Lower leg skin (tissue), 4 donors: ENCODE measurements at regions not wholly inside any gene's neighbourhood (a gene's known extent, or its start where the extent isn't known, plus 50 kb on each side); places are given as distances from the start of the nearest gene placed in this dataset.

Experiments
- DNase-seq, 2 donors: peaks; one replicate each; pipeline ENCODE4 v3.0.0-alpha.2; 2019; ENCODE audit warnings: low spot score in 2 of 2
- H3K4me3 ChIP-seq: fragments of 200-600 bp; sonication (generic); 2 replicates; pipeline ENCODE4 v1.5.1; 2017; ENCODE audit warnings: mild to moderate bottlenecking, low read depth; ENCODE audit not compliant: poor library complexity, severe bottlenecking
- CTCF ChIP-seq, 3 donors: fragments of 450-650 bp; IDR thresholded peaks; one replicate each; pipeline ENCODE4 v1.5.1; 2016; ENCODE audit warnings: antibody characterized with exemption in 3 of 3, mild to moderate bottlenecking in 3 of 3, moderate library complexity in 2 of 3
- POLR2A ChIP-seq, 2 donors: fragments of 450-650 bp; IDR thresholded peaks; one replicate each; pipeline ENCODE4 v1.6.1; 2016 to 2017; ENCODE audit warnings: antibody characterized with exemption in 2 of 2, mild to moderate bottlenecking in 1 of 2, moderate library complexity in 1 of 2
- WGBS, 2 donors: methylation state at CpG; one replicate each; pipeline ENCODE4 v1.1.5; 2018; 5-methylcytosine and 5-hydroxymethylcytosine counted together
- intact Hi-C: fragments of 100-400 bp; cut with DNase I; formaldehyde crosslinking; loops from one replicate; pipeline ENCODE4 v1.15.0; 2023; ENCODE audit warnings: low total_unique reads

- DNase-seq, result no peak
- 83 to 89% methylated on average over 2 of the region's 2 CpGs for WGBS, 2 donors
- intact Hi-C loops, result no loop called here
- no peak for TF ChIP-seq POLR2A (IDR thresholded peaks at IDR 0.05)
- TF ChIP-seq CTCF (IDR thresholded peaks at IDR 0.05), result no peak
- no peak overlapping the region for H3K4me3 ChIP-seq
Observed at GRCh38 chr6:8738951-8739350, 303.6 kb upstream of the SLC35B3 start.

DNA sequence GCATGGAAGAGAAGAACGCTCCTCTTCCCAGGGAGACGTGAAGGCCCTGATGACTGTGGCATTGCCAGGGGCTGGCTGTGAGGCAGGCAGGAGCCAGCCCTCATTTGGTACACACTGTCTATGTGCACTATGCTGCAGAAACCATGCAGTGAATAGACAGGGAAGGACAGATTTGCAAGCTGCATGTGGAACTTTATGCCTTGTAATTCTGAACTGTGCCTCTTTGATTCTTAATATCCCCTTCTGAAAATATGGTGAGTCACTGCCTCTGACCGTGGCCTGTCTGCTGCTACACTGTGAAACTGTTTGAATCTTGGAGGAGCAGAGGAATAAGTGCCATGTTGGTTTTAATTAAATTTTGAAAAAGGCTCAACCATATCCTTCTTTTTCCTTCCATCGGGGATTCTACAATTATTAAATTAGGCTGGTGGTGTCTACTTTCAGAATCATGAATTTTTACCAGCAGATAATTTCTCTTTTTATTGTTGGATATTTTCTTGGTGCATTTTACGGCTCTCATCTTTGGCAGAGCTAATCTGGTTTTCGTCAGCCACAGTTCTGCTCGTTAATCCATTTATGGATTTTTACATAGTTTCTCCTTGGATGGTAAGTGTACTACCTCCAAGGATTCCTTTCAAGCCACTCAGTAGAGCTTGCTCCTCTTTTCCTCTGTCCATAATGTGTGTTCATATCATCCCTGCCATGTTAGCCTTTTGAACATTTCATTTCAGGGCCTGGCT, 301.0 kb upstream of the SLC35B3 start:
- intact Hi-C loops, result no loop called here
- DNase-seq, result no peak
- TF ChIP-seq POLR2A (IDR thresholded peaks at IDR 0.05), result no peak
- no peak for TF ChIP-seq CTCF (IDR thresholded peaks at IDR 0.05)
- 50 to 64% methylated on average over 7 of the region's 7 CpGs for WGBS, 2 donors
- H3K4me3 ChIP-seq, result no peak overlapping the region

- DNase-seq, result no peak
- intact Hi-C loops, result no loop called here
- H3K4me3 ChIP-seq, result no peak overlapping the region
- TF ChIP-seq POLR2A (IDR thresholded peaks at IDR 0.05), result no peak
- no peak for TF ChIP-seq CTCF (IDR thresholded peaks at IDR 0.05)
- 91 to 96% methylated on average over 5 of the region's 5 CpGs for WGBS, 2 donors
Observed at GRCh38 chr6:8733879-8734278, 298.5 kb upstream of the SLC35B3 start.

DNA sequence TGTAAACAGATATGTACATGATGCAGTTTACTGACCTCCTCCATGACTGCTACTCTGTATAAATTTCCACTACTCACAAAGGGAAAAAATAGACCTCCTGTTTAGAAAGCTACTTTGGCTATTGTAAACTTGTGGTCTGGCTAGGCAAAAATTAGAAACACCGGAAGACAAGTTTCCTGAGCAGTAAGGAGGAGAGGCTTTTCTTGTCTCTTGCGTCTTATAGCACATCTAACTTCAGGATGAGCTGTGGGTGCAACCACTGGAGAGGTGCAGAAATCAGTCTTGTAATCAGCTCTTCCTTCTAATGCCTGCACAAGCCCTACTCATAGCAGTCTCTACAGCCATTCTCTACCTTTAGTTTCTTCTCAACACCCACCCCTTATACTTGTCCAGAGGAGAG, 296.5 kb upstream of the SLC35B3 start:
- 70 to 80% methylated on average over 2 of the region's 2 CpGs for WGBS, 2 donors
- H3K4me3 ChIP-seq, result no peak overlapping the region
- no peak for DNase-seq
- intact Hi-C loops, result no loop called here
- TF ChIP-seq CTCF (IDR thresholded peaks at IDR 0.05) (no peak), POLR2A (IDR thresholded peaks at IDR 0.05) (no peak)

- no peak for DNase-seq
- no peak for TF ChIP-seq CTCF (IDR thresholded peaks at IDR 0.05)
- intact Hi-C loops, result no loop called here
- no peak overlapping the region for H3K4me3 ChIP-seq
- 87 to 97% methylated on average over 5 of the region's 5 CpGs for WGBS, 2 donors
Observed at GRCh38 chr6:8710668-8711431, 275.5 kb upstream of the SLC35B3 start.
